ENCODE measurements at regions not wholly inside any gene's neighbourhood (a gene's known extent, or its start where the extent isn't known, plus 50 kb on each side); places are given as distances from the start of the nearest gene placed in this dataset.

GRCh38 chr15:81536356-81536755, 162.3 kb upstream of the TMC3 start:
- Histone ChIP-seq H3K4me1 (peaks cover 0 to 8% (median 2%) of the 10 kb centered on the region in 12 donors), H3K27ac (no peak overlapping the region), H3K27me3 (no peaks in the 10 kb centered on the region), H3K4me3 (no peak overlapping the region), H3K9me3 (no peaks in the 10 kb centered on the region), H3K36me3 (no peaks in the 10 kb centered on the region)
- TF ChIP-seq POLR2A (IDR thresholded peaks at IDR 0.05) (no peak), CTCF (IDR thresholded peaks at IDR 0.05) (no peak)
- intact Hi-C loops (cut with DNase I): no loop called here
- DNase-seq (no peak), ATAC-seq (no peak)
- WGBS, 4 donors: 66 to 85% (median 75%) methylated on average over 6 of the region's 6 CpGs

GRCh38 chr15:81534124-81534523, 160.1 kb upstream of the TMC3 start:
- Histone ChIP-seq H3K4me1 (peaks cover 0 to 21% (median 10%) of the 10 kb centered on the region in 12 donors), H3K27me3 (no peaks in the 10 kb centered on the region), H3K36me3 (no peaks in the 10 kb centered on the region), H3K4me3 (no peak overlapping the region), H3K9me3 (no peaks in the 10 kb centered on the region), H3K27ac (no peak overlapping the region)
- WGBS, 4 donors: 88 to 93% (median 90%) methylated on average over 1 of the region's 1 CpG
- DNase-seq (no peak), ATAC-seq (no peak)
- intact Hi-C loops (cut with DNase I): no loop called here
- TF ChIP-seq POLR2A (IDR thresholded peaks at IDR 0.05): no peak
- no peak for TF ChIP-seq CTCF (IDR thresholded peaks at IDR 0.05)

GRCh38 chr15:81532001-81532400, 158.0 kb upstream of the TMC3 start:
- 90 to 96% (median 92%) methylated on average over 1 of the region's 1 CpG for WGBS, 4 donors
- DNase-seq: no peak
- Histone ChIP-seq H3K27me3 (no peaks in the 10 kb centered on the region), H3K4me1 (peaks cover 0 to 21% (median 10%) of the 10 kb centered on the region in 12 donors), H3K9me3 (no peaks in the 10 kb centered on the region), H3K4me3 (no peak overlapping the region), H3K27ac (no peak overlapping the region), H3K36me3 (no peaks in the 10 kb centered on the region)
- no peak for TF ChIP-seq CTCF (IDR thresholded peaks at IDR 0.05)
- TF ChIP-seq POLR2A (IDR thresholded peaks at IDR 0.05): no peak
- ATAC-seq: no peak
- intact Hi-C loops (cut with DNase I): no loop called here

GRCh38 chr15:81531109-81531592, 157.1 kb upstream of the TMC3 start:
- intact Hi-C loops (cut with DNase I): no loop called here
- Histone ChIP-seq H3K27ac (no peak overlapping the region), H3K27me3 (no peaks in the 10 kb centered on the region), H3K9me3 (no peaks in the 10 kb centered on the region), H3K36me3 (no peaks in the 10 kb centered on the region), H3K4me1 (peaks cover 0 to 21% (median 10%) of the 10 kb centered on the region in 12 donors), H3K4me3 (no peak overlapping the region)
- DNase-seq (peak in 2 of 5 donors; percentile 14 to 27), ATAC-seq (peak in 3 of 4 donors; percentile 41 to 50 (median 46))
- 17 to 31% (median 19%) methylated on average over 10 of the region's 10 CpGs for WGBS, 4 donors
- TF ChIP-seq POLR2A (IDR thresholded peaks at IDR 0.05) (no peak), CTCF (IDR thresholded peaks at IDR 0.05) (no peak)
